ENCODE measurements at regions not wholly inside any gene's neighbourhood (a gene's known extent, or its start where the extent isn't known, plus 50 kb on each side); places are given as distances from the start of the nearest gene placed in this dataset.
A peak's percentile ranks its signal among the peaks of the same experiment; 100 is the strongest.
"Not testable (repeated sequence)": the region's sequence is repeated elsewhere in the genome, so short reads cannot be mapped to it uniquely, and the experiment has no call there.

DNA sequence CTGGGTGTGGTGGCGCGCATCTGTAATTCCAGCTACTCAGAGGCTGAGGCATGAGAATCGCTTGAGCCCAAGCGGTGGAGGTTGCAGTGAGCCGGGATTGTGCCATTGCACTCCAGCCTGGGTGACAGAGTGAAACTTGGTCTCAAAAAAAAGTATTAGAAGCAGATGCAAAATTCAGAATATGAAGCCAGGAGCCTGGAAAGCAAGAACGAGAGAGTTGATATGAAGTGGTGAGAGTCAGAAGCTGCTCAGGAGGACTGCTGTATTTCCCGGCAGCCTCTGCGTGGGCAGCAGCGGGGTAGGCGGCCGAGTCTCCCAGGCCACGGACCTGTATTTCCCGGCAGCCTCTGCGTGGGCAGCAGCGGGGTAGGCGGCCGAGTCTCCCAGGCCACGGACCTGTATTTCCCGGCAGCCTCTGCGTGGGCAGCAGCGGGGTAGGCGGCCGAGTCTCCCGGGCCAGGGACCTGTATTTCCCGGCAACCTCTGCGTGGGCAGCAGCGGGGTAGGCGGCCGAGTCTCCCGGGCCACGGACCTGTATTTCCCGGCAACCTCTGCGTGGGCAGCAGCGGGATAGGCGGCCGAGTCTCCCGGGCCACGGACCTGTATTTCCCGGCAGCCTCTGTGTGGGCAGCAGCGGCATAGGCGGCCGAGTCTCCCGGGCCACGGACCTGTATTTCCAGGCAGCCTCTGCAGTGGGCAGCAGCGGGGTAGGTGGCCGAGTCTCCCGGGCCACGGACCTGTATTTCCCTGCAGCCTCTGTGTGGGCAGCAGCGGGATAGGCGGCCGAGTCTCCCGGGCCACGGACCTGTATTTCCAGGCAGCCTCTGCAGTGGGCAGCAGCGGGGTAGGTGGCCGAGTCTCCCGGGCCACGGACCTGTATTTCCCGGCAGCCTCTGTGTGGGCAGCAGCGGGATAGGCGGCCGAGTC, 145.2 kb upstream of the PITRM1 start:
- not testable (repeated sequence) for DNase-seq (ENCODE audit: low read depth in 2 of 2)

DNA sequence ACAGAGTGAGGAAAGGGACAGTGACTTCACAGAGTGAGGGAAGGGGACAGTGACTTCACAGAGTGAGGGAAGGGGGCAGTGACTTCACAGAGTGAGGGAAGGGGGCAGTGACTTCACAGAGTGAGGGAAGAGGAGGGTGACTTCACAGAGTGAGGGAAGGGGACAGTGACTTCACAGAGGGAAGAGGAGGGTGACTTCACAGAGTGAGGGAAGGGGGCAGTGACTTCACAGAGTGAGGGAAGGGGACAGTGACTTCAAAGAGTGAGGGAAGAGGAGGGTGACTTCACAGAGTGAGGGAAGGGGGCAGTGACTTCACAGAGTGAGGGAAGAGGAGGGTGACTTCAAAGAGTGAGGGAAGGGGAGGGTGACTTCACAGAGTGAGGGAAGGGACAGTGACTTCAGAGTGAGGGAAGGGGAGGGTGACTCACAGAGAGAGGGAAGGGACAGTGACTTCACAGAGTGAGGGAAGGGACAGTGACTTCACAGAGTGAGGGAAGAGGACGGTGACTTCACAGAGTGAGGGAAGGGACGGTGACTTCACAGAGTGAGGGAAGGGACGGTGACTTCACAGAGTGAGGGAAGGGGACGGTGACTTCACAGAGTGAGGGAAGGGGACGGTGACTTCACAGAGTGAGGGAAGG, 142.0 kb upstream of the PITRM1 start:
- DNase-seq (ENCODE audit: low read depth in 2 of 2) = not testable (repeated sequence)

DNA sequence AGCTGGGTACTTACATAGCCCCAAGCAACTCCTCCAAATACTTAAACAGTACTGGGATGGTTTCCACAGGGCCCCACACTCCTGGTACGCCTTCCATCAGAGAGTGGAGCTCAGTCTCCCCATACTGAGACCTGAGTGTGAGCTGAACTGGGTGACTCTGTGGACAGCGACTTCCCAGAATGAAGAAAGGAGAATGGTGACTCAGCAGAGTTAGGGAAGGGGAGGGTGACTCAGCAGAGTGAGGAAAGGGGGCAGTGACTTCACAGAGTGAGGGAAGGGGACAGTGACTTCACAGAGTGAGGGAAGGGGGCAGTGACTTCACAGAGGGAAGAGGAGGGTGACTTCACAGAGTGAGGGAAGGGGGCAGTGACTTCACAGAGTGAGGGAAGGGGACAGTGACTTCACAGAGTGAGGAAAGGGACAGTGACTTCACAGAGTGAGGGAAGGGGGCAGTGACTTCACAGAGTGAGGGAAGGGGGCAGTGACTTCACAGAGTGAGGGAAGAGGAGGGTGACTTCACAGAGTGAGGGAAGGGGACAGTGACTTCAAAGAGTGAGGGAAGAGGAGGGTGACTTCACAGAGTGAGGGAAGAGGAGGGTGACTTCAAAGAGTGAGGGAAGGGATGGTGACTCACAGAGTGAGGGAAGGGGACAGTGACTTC, 141.3 kb upstream of the PITRM1 start:
- DNase-seq (ENCODE audit: low read depth in 2 of 2) = not testable (repeated sequence)

GRCh38 chr10:3312403-3312940, 139.9 kb upstream of the PITRM1 start:
- DNase-seq (ENCODE audit: low read depth in 2 of 2) = no peak

DNA sequence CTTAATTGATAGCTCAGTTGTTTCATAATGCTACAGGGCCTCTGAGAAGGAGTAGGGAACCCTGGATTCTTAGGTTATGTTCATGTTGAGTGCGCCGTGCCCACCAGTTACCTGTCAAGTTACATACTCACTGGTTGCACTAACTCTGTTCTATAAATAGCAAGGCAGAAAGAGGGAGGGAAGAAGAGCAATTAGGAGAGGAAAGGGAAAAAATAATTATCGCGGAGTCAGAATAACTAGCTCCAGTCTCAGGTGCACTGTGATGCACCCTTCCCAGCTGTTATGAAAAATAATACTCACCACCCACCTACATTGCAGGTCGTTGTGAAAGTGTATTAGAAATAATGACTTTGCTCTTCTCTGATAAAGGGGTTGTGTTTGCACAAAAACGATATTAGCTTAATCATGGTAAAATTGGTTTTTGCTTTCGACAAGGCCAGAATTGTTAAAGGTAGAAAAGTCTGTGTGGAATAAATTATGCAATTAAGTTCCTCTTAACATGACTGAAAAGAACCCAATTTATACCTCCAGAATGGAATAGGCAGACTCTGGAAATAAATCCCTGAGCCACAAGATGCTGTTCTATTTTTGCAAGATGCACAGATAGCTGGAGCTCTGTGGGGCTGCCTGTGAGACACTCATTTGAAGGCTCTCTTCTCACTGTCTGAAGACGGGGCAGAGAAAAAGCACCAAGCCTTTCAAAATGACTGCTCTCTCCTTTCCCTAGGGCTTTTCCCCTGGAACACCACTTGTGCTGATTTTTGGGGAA, 137.6 kb upstream of the PITRM1 start:
- no peak for DNase-seq (ENCODE audit: low read depth in 2 of 2)

- DNase-seq (ENCODE audit: low read depth in 2 of 2) = no peak
These were observed 133.5 kb upstream of the PITRM1 start for GRCh38 chr10:3306050-3306449.

DNA sequence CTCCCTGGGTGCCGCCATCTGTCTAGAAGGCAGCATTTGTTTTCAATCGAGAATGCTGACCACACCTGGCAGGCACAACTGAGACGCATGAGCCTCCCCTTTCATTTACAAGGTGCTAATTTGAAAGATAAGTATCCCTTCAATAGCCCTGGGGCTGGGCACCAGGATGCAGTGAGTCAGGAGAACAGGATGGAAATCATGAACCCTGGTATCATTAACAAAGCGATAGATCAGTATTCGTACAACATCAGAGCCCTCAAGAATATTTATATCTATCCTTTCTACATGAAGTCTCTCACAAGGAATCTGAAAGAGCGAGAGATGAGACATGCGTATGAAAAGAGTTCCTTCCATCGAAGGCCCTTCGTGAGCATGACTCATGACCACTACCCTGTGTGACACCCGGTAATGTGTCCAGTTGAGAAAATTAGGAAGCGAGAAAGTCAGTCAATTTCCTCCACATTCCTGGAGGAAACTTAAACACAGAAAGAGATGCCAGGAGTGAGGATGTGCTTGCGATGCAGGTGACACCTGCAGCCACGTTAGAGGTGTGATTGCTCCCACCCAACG, 123.1 kb upstream of the PITRM1 start:
- no peak for DNase-seq (ENCODE audit: low read depth in 2 of 2)

DNA sequence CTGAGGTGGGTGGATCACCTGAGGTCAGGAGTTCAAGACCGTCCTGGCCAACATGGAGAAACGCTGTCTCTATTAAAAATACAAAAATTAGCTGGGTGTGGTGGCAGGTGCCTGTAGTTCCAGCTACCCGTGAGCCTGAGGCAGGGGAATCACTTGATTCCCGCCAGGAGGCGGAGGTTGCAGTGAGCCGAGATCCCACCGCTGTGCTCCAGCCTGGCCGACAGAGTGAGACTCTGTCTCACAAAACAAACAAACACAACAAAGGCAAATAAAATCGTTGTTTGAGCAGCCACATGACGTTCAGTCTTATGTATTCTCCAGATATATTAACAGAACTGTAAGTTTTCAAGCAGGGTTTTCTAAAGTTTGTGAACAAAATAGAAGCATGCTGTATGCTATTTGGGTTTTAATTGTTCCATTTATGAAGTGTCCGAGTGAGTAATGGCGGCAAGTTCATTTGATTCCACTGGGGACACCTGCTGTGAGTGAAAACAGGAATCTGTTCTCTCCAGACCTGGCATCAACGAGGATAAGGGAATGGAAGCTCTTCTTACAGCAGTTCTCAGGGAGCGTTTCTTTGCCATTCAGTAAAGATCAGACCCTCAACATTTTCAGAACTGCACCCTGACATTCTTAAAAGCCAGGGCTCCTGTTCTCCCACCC, 122.5 kb upstream of the PITRM1 start:
- DNase-seq (ENCODE audit: low read depth in 2 of 2) = no peak

GRCh38 chr10:3293581-3294431, 121.2 kb upstream of the PITRM1 start:
- DNase-seq (ENCODE audit: low read depth in 2 of 2) = peak in 1 of 2 experiments; percentile 9

DNA sequence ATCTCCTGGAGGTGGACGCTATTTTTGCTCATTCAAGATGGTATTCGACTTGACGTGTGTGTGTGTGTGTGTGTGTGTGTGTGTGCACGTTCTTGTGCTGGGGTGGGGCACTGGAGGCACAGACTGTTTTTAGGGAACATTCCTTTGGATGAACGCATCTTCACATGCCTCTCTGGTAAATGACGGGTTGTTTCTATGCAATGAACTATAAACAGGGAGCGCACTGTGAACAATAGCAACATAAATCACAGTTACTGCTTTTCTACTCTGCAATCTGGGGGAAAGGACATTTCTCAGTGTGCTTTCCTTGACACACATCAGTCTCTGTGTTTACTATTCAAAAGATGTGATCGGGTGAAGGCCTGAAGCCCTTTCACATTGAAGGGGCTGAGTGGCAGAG, 120.1 kb upstream of the PITRM1 start:
- DNase-seq (ENCODE audit: low read depth in 2 of 2) = peak in 1 of 2 experiments; percentile 10

DNA sequence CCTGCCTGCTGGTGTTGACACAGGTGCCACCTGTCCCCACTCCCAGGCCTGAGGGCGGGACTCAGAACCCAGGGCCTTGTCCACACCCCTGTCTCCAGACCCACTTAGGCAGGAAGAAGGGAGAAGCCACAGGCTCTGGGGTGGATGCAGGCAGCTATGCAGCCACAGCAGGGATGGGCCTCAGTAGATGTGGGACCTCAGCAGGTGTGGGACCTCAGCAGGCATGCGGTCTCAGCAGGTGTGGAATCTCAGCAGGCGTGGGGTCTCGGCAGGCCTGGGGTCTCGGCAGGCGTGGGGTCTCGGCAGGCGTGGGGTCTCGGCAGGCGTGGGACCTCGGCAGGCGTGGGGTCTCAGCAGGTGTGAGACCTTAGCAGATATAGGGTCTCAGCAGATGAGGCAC, 118.0 kb upstream of the PITRM1 start:
- DNase-seq (ENCODE audit: low read depth in 2 of 2) = no peak

GRCh38 chr10:3287572-3288445, 115.2 kb upstream of the PITRM1 start:
- no peak for DNase-seq (ENCODE audit: low read depth in 2 of 2)

DNA sequence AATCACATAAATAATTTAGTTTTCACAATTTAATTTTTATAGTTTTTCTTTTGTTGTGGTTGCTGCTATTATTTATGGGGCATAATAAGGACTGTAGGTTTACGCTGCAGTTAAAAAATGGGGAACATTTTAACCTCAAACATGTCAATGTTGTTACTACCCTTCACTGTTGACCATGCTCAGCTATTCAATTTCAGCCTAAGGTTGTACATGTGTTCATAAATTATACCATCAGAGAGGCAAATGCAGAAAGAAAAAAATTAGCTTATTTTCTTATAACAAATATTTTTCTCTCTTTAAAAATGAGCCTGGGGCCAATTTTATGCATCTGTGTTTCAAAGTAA, 110.1 kb upstream of the PITRM1 start:
- DNase-seq (ENCODE audit: low read depth in 2 of 2) = no peak

- DNase-seq (ENCODE audit: low read depth in 2 of 2) = no peak
These were observed 109.5 kb upstream of the PITRM1 start for GRCh38 chr10:3281941-3282673.

DNA sequence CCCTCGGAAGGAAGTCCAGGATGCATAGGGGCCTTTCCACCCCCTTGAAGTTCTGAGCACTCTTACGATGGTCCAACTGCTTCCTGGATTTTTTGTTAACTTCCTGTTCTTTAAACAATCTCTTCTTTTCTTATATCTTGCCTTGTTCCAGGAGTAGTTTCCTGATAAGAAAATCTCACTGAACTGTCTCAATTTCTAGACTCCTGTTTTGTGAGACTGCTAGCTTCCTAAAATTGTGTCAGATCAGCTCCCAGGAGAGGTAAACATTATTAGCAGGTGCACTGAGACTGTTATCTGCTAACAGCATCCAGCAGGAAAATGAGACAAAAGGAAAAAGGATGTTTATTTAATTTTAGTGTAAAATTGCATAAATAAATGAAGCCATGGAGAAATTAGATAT, 106.2 kb upstream of the PITRM1 start:
- DNase-seq (ENCODE audit: low read depth in 2 of 2) = no peak

DNA sequence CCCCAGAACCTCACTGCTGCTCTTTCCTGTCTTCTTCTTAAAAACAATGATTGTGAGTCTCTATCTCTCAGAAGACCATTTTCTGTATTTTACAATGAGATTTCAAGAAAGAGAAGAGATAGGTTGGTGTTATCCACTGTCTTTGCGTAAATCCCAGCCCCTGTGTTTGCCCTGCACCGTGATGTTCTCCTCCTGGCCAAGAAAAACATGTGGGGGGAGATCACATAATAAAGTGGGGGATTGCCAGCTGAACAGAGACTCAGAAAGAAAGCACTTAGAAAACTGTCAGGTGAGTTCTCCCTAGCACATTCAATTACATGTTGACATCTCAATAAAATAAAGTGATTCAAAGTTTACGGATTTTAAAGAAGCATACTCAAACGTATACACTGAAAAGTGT, 105.0 kb upstream of the PITRM1 start:
- DNase-seq (ENCODE audit: low read depth in 2 of 2) = no peak

DNA sequence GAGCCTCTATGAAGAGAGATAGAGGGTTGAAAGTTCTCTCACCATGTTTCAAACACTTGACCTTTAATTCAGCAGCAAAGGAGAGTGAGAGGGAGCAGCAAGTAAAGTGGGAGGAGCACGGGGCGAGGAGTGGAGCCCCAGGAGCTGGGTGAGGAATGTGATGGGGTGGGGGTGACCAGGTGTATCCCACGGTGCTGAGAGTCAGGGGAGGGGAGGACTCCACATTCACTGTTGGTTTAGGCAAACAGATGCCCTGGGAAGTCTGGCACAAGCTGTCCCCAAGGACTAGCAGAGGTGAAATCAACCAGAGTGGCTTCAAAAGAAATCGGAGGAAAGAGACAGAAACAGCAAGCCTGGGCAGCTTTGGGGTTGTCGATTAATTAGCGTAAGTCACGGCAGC, 101.8 kb upstream of the PITRM1 start:
- DNase-seq (ENCODE audit: low read depth in 2 of 2) = no peak

GRCh38 chr10:3273966-3274365, 101.4 kb upstream of the PITRM1 start:
- no peak for DNase-seq (ENCODE audit: low read depth in 2 of 2)

Data from fibroblast of skin of left biceps (primary cell).